A673 (cell line): ENCODE measurements at regions not wholly inside any gene's neighbourhood (a gene's known extent, or its start where the extent isn't known, plus 50 kb on each side); places are given as distances from the start of the nearest gene placed in this dataset.

Experiments
- BruUV-seq: library from RNA; stranded (reverse); fragments of 400-500 nt; replicated peaks from 2 replicates; lab custom pipeline; 2021; lab: Mats Ljungman, UMichigan
- CTCF ChIA-PET: fragments of 300-600 bp; sonication (Branson Sonifier 250); formaldehyde crosslinking; loops from one replicate; lab custom pipeline; 2022; ENCODE audit warnings: antibody characterized with exemption; lab: Charles Lee
- POLR2A ChIA-PET: fragments of 300-600 bp; sonication (Branson Sonifier 250); formaldehyde crosslinking; loops from one replicate; lab custom pipeline; 2022; ENCODE audit warnings: antibody characterized with exemption; ENCODE audit not compliant: low non-redundant PET; lab: Charles Lee
- DNase-seq: peaks from one replicate; pipeline ENCODE4 v3.0.0-alpha.2; 2015; ENCODE audit warnings: low spot score
- H3K27ac ChIP-seq: fragments of 200-600 bp; sonication (generic); 2 replicates; pipeline ENCODE4 v1.5.1; 2016; ENCODE audit warnings: mixed run types, low read depth, mild to moderate bottlenecking, mixed read lengths, antibody characterized with exemption, low read length; ENCODE audit not compliant: poor library complexity, severe bottlenecking
- H3K27me3 ChIP-seq: fragments of 200-600 bp; sonication (generic); replicated peaks from 2 replicates; pipeline ENCODE4 v1.6.1; 2017; ENCODE audit warnings: mixed run types, low read depth, mild to moderate bottlenecking, mixed read lengths, antibody characterized with exemption, low read length; ENCODE audit not compliant: insufficient read depth, poor library complexity
- H3K36me3 ChIP-seq: fragments of 200-600 bp; sonication (generic); 2 replicates; pipeline ENCODE4 v1.6.1; 2016; ENCODE audit warnings: mixed run types, mild to moderate bottlenecking, mixed read lengths, antibody characterized with exemption, low read length; ENCODE audit not compliant: insufficient read depth, poor library complexity, severe bottlenecking
- H3K4me1 ChIP-seq: fragments of 200-600 bp; sonication (generic); 2 replicates; pipeline ENCODE4 v1.6.1; 2017; ENCODE audit warnings: mixed run types, mild to moderate bottlenecking, mixed read lengths, antibody characterized with exemption, low read length; ENCODE audit not compliant: insufficient read depth, poor library complexity, severe bottlenecking
- H3K4me3 ChIP-seq: fragments of 200-600 bp; sonication (generic); 2 replicates; pipeline ENCODE4 v1.5.1; 2016; ENCODE audit warnings: low read depth, mixed run types, mild to moderate bottlenecking, mixed read lengths, low read length; ENCODE audit not compliant: poor library complexity, severe bottlenecking
- H3K9me3 ChIP-seq: fragments of 200-600 bp; sonication (generic); 2 replicates; pipeline ENCODE4 v1.6.1; 2016; ENCODE audit warnings: mixed run types, low read depth, mild to moderate bottlenecking, mixed read lengths, antibody characterized with exemption, low read length; ENCODE audit not compliant: poor library complexity, severe bottlenecking
- EZH2 ChIP-seq: fragments of 200-600 bp; sonication (generic); IDR thresholded peaks from 2 replicates; pipeline ENCODE4 v1.6.1; 2017; ENCODE audit warnings: borderline replicate concordance, low read depth, mild to moderate bottlenecking, mixed read lengths, antibody characterized with exemption, low read length; ENCODE audit not compliant: poor library complexity, severe bottlenecking
- intact Hi-C: fragments of 100-400 bp; cut with micrococcal nuclease; formaldehyde crosslinking; loops from one replicate; pipeline ENCODE4 v1.10.0; 2022; ENCODE audit not compliant: unreplicated experiment
- TF ChIP-seq, protein P1 (sequence below): fragments of 300-800, 200-600 bp; sonication (generic); conservative IDR thresholded peaks from 2 replicates; pipeline ENCODE4 v1.5.1; 2017; ENCODE audit warnings: low read depth, mild to moderate bottlenecking, antibody characterized with exemption, low read length, moderate library complexity, mixed read lengths

DNA sequence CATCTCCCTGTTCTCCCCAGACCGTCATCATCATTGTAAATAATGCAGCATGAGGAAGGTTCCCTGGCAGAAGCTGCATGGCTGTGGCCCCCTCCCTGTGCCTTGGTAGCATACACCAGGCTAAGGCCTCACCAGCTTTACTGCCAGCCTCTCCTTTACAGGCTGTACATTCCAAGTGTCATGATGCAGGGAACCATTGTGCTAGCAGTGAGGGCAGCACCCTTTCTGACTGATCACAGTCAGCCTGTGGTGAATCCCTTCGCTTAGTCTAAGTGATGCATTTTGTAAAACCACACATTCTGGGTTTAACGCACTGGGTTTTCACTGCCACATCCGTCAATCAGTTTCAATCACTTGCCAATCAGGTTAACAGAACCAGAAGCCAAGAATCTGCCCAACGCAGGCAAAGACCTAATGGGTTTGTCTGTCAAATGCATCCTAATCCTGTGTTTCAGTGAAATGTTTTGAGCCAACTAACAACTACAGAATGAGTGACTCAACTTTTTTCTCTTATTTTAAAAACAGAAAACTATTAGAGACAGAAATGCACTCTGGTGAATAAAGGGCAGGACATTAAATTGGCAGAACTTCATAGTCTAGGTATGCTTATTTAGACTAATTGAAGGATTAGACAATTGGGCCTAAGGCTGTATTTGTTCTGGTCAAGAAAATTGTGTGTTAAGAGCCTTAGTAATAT is 225.9 kb upstream of the DPH6 start:
- H3K27ac ChIP-seq = no peak overlapping the region
- H3K4me1 ChIP-seq = no peaks in the 10 kb centered on the region
- H3K27me3 ChIP-seq = no peaks in the 10 kb centered on the region
- no peaks in the 10 kb centered on the region for H3K9me3 ChIP-seq
- intact Hi-C loops = no loop called here
- CTCF ChIA-PET = interaction anchor here (0.6 kb wide), 1 partner anchor 671 kb away, joined by 3 read pairs; no protein-coding TSS in a partner anchor
- BruUV-seq = no TSS peak
- H3K4me3 ChIP-seq = no peak overlapping the region
- POLR2A ChIA-PET = no interaction called here
- no peaks in the 10 kb centered on the region for H3K36me3 ChIP-seq
- TF ChIP-seq, protein P1, sequence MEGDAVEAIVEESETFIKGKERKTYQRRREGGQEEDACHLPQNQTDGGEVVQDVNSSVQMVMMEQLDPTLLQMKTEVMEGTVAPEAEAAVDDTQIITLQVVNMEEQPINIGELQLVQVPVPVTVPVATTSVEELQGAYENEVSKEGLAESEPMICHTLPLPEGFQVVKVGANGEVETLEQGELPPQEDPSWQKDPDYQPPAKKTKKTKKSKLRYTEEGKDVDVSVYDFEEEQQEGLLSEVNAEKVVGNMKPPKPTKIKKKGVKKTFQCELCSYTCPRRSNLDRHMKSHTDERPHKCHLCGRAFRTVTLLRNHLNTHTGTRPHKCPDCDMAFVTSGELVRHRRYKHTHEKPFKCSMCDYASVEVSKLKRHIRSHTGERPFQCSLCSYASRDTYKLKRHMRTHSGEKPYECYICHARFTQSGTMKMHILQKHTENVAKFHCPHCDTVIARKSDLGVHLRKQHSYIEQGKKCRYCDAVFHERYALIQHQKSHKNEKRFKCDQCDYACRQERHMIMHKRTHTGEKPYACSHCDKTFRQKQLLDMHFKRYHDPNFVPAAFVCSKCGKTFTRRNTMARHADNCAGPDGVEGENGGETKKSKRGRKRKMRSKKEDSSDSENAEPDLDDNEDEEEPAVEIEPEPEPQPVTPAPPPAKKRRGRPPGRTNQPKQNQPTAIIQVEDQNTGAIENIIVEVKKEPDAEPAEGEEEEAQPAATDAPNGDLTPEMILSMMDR = no peak
- no peak for TF ChIP-seq EZH2
- DNase-seq = no peak

DNA sequence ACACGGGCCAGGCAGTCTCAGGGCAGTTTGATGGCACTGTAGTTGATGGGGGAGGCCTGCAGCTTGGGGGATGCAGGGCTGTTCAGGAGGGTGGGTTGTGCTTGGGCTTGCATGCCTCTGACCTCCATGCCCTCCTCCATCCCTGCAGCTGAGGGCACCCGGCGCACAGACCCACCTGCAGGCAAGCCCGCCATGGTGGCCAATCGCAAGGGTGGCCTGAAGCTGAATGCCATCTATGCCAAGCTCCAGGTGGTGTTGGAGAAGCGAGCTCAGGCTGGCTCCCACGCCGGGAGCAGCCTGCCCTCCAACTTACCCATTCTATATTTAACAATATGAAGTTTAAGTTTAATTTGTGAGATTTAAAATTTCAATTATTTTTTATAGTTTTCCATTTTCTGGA is 228.7 kb upstream of the DPH6 start:
- TF ChIP-seq, protein P1 = no peak
- TF ChIP-seq EZH2 = no peak
- H3K4me1 ChIP-seq = no peaks in the 10 kb centered on the region
- no peaks in the 10 kb centered on the region for H3K27me3 ChIP-seq
- H3K27ac ChIP-seq = no peak overlapping the region
- intact Hi-C loops = no loop called here
- H3K4me3 ChIP-seq = no peak overlapping the region
- no peak for DNase-seq
- H3K9me3 ChIP-seq = no peaks in the 10 kb centered on the region
- ChIA-PET POLR2A (no interaction called here), CTCF (no interaction called here)
- H3K36me3 ChIP-seq = no peaks in the 10 kb centered on the region
- BruUV-seq = no TSS peak

DNA sequence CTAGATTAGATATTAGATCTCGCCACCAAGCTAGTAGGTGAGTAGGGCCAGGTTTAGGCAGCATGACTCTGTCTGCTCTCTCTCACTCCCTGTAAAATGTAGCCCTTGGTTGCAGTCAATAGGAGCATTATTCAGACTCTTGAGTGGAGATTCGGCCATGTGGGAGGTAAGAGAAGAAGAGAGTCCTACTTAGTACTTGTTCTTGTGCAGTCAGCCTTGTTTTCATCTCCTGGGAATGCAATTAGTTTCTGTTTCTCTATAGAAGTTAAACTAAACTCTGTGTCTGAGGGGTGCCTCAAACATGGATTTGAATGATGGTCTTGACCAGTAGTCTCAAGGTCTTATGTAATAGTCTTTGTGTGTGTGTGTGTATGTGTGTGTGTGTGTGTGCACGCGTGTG is 229.5 kb upstream of the DPH6 start:
- Histone ChIP-seq H3K36me3 (no peaks in the 10 kb centered on the region), H3K9me3 (no peaks in the 10 kb centered on the region), H3K4me1 (no peaks in the 10 kb centered on the region), H3K4me3 (no peak overlapping the region), H3K27ac (no peak overlapping the region), H3K27me3 (no peaks in the 10 kb centered on the region)
- intact Hi-C loops = no loop called here
- BruUV-seq = no TSS peak
- no peak for TF ChIP-seq EZH2
- TF ChIP-seq, protein P1 = no peak
- ChIA-PET POLR2A (no interaction called here), CTCF (no interaction called here)
- no peak for DNase-seq
